NCI-H1694 treated with DMSO at 0.1 percent for 48 hours (cell line): ENCODE measurements at regions not wholly inside any gene's neighbourhood (a gene's known extent, or its start where the extent isn't known, plus 50 kb on each side); places are given as distances from the start of the nearest gene placed in this dataset.

Source experiments
- DNase-seq: peaks from one replicate; lab custom pipeline; 2025; lab: John Stamatoyannopoulos, UW

DNA sequence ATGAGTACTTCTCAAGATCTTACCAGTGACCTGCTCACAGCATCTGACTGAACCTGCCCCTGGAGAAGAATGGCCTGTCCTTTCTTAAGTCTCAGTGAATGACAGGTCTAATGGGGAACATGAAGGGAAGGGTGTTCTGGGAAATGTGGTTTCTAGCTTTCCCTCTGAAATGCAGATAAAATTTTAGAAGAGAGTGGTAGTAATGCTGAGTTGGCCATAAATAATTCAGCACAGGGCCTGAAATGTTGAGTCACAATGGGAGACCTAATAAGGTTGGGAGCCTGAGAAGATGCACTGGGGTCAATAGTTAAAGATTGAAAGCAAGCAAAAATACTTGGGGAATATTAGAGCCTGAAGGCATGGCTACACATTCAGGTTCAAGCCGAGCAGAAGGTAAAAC is 214.9 kb upstream of the ARHGAP24 start:
- no peak for DNase-seq

GRCh38 chr4:85265234-85265633 is 209.7 kb upstream of the ARHGAP24 start:
- no peak for DNase-seq

GRCh38 chr4:85268188-85268587 is 206.8 kb upstream of the ARHGAP24 start:
- no peak for DNase-seq

- DNase-seq: no peak
These were observed 206.0 kb upstream of the ARHGAP24 start for GRCh38 chr4:85268961-85269360.

DNA sequence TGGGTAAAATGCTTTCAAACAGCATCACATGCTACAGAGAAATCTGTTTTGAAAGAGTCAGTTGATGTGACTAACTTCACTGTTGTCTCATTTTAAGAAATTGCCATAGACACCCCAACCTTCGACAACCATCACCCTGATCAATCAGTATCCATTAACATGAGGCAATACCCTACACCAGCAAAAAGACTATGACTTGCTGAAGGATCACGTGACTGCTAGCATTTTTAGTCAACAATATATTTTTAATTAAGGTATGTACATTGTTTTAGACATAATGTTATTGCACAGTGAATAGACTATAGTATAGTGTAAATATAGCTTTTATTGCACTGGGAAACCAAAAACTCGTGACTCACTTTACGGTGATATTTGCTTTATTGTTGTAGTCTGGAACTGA is 200.0 kb upstream of the ARHGAP24 start:
- DNase-seq: no peak

GRCh38 chr4:85280963-85281362 is 194.0 kb upstream of the ARHGAP24 start:
- DNase-seq: no peak

DNA sequence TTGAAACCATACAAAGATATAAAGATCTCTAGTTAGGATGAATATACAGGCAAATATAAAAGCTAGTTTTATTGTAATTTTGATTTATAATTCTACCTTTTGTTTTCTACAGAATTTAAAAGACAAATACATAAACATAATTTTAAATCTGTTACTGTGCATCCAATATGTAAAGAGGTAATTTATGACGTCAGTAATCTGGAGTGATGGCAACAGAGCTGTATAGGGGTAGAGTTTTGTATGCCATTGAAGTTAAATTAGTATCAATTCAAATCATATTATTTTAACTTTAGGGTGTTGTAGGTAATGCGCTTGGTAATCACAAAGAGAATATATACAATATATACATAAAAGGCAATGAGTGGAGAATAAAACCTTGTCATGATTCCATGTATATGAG is 183.7 kb upstream of the ARHGAP24 start:
- DNase-seq: no peak

DNA sequence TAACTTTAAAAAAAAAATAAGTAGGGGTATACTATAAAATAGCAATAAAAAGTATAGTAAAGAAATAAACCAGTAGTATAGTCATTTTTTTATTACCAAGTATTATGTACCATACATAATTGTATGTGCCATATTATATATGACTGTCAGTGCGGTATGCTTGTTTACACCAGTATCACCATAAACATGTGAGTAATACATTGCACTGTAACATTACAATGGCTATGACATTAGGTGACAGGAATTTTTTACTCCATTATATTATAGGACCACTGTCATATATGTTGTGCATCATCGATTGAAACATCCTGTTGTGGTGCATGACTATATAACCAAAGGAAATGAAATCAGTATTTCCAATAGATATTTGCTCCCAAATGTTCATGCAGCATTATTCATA is 176.9 kb upstream of the ARHGAP24 start:
- DNase-seq: no peak

- DNase-seq: no peak
These were observed 172.7 kb upstream of the ARHGAP24 start for GRCh38 chr4:85302193-85302736.

GRCh38 chr4:85302756-85303155 is 172.2 kb upstream of the ARHGAP24 start:
- no peak for DNase-seq

DNA sequence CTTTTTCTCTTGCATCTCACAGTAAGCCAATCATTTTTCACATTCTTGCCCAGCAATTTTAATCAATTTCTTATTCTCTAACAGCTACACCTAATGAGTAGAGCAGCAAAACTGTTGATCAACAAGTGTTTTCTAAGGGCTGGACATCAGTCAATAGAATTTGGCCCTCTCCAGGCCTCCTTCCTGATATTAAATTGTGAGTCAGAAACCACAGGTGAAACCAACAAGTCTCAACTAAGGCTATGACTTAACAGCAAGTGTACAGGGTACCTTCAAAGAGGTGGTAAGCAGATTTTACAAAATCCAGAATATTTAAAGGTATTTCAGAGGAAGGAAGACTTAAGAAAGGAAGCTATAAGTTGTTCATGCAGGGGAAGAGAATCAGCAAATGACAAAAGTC is 156.5 kb upstream of the ARHGAP24 start:
- no peak for DNase-seq

DNA sequence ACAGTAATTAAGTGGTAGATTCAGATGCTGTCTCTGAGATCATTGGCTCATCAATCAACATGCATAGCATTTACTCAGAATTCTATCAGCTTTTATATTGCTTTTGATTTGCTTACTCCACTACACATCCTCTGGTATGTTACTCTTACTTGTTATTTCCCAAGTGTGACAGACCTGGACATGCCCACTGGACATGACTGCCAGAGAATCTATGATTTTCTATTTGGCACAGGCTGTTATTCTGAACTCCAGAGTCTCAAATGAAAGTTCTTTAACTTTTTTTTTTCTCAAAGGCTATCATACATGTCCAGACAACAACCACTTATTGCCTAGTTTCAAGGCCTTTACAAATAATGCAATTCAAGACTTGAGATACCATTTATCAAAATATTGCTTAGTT is 116.1 kb upstream of the ARHGAP24 start:
- DNase-seq: no peak

DNA sequence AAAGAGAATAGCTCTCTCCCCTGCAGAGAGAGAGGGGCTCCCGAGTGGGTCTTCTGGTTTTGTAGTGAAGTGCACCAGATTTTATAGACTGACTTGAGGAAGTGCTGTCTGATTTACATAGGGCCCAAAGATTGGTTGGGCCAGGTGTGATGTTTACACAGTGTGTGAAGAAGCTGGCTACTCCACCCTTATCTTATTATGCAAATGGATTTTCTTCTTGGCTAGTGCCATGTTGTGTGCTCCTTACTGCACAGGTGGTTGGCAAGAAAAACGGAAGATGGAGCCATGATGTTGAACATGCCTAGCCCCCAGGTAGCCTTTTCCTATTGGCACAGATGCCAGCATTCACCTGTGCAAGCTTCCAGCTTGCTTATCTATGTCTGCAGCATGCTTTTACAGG is 112.4 kb upstream of the ARHGAP24 start:
- DNase-seq: no peak

GRCh38 chr4:85367815-85368214 is 107.1 kb upstream of the ARHGAP24 start:
- DNase-seq: no peak

DNA sequence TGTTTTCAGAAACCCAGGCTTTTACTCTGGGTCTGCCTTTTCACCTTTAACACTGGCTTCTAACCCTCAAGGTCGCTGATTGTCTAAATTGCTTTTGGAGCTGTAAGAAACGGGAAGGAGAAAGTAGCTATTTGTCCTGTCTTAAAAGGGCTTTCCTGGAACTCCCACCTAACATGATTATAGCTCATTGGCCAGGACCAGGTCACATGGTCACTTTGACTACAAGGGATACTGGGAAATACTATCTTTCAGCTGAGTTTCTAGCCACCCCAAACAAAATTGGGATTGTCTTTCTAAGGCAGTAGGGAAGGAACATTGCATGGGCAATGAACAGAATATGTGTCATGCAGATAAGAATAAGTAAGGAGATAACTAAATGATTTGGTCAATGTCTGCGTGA is 106.7 kb upstream of the ARHGAP24 start:
- DNase-seq: no peak

DNA sequence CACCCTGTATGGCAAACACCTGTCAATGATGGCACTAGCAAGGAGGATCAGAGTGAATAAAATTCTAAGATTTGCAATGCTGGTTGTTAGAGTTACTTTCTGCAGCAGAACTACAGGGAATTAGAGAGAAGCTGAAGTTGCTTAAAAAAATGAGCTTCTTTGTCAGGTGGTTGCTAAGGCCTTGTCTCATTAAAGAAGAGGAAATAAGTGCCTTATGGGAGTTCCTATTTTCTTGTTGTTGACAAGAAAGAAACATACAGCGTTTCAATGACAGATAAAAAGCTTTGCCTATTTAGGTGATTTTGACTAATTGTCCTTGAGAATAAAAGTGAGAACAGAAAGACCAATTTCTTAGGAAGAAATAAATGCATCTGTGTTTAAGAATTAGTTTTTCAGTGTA is 106.0 kb upstream of the ARHGAP24 start:
- DNase-seq: no peak

DNA sequence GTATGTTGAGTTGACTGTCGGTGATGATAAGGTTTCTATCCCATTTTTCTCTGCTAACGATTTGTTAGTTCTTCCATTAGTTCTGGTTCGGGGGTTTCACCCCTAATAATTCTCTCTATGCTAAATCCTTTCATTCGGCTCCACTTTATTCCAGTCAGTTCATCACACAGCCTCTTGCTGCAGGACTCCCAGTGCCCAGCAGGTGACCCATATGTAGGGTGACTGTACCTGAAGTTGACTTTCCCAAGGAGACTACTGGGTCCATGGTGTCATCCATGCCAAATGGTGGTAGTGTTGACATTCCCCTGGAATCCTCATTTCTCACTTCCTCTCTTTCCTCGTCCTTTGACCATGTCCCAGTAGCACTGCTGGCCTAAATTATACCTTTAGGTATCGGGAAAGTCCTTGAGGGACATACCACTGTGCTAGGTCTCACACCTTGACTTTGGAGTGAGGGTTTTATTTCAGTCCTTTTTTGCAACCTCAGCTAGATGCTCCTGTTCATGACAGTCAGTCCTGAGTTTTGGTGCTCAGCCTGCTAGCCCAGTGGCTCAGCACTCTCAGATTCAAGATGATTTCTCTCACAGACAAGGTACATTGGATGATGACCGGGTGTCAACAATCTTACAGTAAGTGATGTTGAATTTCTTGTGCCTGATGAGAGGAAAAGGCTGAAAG is 105.1 kb upstream of the ARHGAP24 start:
- no peak for DNase-seq

DNA sequence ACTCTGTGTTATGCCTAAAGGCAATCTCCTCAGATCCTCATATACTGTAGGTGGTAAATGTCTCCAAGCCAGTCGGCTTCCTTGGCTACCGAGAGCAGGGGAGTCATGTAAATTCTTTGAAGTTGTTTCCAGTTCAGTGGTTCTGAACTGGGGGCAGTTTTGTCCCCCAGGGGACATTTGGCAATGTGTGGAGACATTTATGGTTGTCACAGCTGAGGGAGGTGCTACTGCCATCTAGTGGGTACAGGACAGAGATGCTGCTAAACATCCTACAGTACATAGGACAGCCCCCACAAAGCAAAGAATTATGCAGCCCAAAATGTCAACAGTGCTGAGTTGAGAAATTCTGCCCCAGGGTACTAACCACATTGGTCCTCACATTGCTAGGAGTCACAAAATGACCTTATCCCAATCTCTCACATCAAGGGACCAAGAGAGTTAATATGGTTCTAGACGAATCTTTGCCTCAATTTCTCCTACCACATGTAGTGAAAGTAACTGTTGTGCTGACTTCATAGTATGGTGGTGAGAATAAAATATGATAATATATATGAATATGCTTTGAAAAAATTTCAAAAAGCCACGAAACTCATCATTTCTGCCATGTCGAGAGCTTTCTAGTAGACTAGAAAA is 104.4 kb upstream of the ARHGAP24 start:
- DNase-seq: peak; percentile 12

DNA sequence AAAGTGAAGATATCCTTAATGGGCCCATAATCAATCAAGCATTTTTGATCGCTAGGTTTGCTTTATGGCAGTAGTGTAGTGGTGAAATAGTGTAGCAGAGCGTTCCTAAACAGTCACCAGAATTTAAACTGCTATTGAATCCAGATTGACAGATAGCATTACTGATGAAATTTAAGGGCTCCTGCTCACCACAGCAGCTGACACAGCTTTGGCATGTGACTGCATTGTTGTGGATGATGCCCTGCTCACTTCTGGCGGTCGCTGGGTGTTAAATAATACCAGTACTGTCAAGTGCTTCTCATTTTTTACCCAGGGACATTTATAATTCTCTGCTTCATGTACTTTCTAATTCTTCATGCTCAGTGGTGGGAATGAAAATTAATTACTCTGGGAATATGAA is 102.0 kb upstream of the ARHGAP24 start:
- DNase-seq: no peak

GRCh38 chr4:85376285-85376684 is 98.7 kb upstream of the ARHGAP24 start:
- no peak for DNase-seq

DNA sequence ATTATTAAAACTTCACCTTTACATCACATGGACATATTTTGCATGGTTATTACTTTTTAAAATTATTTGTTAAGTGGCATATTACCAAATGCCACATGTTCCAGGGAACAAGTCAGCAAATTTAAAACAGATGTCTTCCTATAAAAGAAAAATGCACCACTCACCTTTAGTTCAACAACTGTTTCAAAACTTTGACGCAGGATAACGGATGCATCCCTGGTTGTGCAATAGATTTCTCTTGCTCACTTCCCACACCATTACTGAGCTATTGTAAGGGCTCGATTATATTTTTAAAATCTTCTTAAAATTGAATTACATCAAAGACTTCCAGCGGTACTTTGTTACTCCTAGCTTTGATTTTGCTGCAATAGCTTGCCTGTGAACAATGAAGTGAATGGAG is 93.0 kb upstream of the ARHGAP24 start:
- DNase-seq: no peak

DNA sequence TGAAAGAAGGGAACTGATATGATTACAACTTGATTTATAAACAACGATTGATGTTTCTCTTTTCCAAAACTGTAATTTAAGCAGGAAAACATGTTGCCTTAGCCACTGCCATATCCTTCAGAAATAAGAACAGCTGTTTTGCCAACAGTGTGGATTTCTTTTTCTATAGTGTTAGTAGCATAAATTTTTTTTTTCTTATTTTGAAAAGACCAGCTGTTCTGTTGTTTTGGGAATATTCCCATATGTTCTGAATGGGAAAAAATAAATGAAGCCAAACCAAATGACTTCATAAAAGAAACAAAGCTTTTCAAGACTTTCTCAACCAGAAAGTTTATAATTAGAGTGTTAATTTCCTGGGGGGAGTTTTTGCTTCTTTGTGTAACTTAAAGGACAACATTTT is 83.9 kb upstream of the ARHGAP24 start:
- DNase-seq: peak; percentile 53

DNA sequence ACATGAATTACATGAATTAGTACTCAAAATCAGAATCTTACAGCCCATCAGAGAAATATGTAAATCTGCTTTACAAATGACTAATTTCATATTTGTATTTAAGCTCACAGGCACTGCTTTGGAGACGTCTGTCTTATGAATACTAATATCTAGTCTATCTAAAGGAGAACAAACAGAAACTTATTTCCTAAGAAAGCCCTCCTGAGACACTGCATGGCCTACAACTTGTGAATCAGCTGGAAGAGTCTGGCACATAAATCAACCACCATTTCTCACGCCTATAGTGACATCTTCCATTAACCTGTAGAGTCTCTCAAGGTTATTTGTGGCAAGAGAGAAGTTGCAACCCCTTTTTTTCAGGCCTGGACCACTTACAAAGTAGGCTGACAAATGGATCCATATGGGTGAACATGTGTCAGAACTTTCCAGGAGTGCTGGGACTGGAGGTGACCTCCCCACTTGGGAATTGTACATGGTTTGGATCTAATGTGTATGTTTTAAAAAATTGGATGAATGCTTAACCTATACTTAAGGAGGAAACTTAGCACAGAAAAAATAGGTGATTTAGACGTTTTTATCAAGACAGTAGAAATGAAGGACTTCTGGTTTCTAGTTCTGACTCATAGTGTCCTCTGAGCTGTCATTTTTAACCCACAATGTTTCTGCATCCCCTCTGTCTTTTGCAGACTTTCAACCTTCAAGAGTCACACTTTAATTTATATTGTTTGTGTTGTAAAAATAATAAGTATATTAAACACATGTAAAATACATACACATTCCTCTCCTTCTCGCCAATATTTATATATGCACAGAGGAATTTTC is 83.2 kb upstream of the ARHGAP24 start:
- DNase-seq: no peak
